Stimulated activated CD4-positive, alpha-beta T cell treated with anti-CD3 and anti-CD28 coated beads, Interleukin-4, amount 100 ng/mL, for 24 hours (primary cell): ENCODE measurements at regions not wholly inside any gene's neighbourhood (a gene's known extent, or its start where the extent isn't known, plus 50 kb on each side); places are given as distances from the start of the nearest gene placed in this dataset.
"Not testable (repeated sequence)": the region's sequence is repeated elsewhere in the genome, so short reads cannot be mapped to it uniquely, and the experiment has no call there.

Experiments
- DNase-seq: peaks from one replicate; pipeline ENCODE4 v3.0.0-alpha.2; 2020

GRCh38 chrX:50967736-50968135 lies 57.2 kb downstream of the BMP15 start:
- DNase-seq = no peak

GRCh38 chrX:50968871-50969635 lies 58.5 kb downstream of the BMP15 start:
- not testable (repeated sequence) for DNase-seq

- DNase-seq = no peak
Observed at GRCh38 chrX:50971395-50971794, 60.9 kb downstream of the BMP15 start.

- DNase-seq = no peak
Observed at GRCh38 chrX:50973199-50973598, 62.7 kb downstream of the BMP15 start.

DNA sequence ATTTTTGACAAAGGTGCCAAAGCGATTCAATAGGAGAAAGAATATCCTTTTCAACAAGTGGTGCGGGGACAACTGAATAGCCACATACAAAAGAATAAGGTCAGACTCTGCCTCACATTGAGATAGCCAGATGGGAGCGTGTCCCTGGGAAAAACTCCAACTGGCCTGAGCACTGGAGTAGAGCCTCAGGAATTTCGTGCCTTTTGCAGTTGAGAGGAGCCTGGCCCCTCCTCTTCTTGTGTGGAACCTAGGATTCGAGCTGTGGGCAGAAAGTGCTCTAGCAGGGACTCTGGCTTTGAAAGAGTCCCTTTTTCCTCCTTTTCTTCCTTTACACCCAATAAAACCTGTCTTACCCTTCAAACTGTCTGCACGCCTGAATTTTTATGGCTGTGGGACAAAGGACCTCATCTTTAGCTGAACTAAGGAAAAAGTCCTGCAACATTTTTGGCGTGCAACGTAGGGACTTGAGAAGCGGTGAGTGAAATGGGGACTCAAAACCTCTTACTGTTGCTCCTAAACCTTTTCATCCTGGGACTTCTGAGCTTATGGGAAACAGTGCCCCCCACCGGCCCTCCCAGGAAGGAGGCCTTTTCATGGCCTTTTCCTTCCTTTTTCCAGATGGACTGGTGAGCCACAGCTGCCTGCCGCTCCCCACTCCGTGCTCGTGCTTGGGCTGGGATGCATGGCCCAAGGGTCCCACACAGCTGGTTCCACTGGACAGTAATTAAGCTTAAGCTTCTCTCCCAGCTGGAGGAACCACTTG lies 68.6 kb downstream of the BMP15 start:
- no peak for DNase-seq

DNA sequence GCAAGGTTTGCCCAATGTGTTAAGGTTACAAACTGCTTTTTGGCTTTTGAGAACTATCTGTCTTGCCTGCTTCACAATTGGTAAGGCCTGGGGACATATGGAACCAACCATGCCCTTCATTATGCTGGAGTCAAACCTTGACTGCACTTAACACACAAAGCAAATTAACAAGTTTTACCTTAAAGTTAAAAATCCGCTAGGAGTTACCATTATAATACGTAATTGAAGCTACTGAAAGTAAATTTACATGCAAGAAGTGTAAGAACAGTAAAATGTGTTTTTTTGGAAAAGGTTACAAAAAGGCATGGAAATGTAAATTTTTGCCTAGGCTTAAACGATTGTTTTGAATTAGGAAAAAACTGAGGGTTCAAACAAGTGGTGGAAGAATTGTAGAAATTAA lies 69.7 kb downstream of the BMP15 start:
- no peak for DNase-seq

DNA sequence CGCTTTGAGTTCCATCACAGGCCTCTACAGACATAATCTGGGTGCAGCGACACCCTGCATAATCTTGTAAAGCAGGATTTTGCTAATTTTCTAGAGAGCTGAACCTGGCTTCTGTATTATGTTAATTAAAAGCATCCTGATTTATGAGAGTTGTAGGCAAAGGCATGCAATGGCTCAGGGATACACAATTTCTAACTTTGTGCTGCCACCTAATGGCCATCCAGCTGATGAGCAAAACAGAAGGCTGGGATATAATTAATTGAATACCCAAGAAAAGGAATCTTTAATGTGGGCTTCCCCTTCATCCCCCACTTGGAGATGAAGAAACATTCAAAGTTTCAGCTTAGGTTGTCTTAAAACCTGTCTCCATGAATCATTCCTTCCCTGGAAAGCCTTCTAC lies 78.1 kb downstream of the BMP15 start:
- DNase-seq = peak; percentile 6

GRCh38 chrX:50996930-50997329 lies 86.4 kb downstream of the BMP15 start:
- no peak for DNase-seq

DNA sequence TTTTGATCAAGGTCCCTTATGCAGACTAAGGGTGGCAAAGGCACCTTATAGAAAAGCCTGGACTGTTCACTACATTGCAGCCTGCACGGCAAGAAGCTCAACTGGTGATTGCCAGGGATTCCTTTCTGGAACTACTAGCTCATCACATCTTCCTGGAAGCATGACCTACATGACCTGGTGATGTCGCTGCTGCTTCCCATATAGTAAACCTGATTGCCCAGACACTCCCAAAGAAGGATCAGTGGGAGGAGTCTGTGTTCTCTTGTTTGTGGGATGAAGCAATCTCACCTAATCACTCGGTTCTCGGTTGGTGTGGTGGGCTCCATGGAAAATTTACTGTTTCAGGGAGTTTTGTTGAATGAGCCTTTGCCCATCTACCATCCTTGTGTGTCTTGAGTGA lies 89.8 kb downstream of the BMP15 start:
- not testable (repeated sequence) for DNase-seq

DNA sequence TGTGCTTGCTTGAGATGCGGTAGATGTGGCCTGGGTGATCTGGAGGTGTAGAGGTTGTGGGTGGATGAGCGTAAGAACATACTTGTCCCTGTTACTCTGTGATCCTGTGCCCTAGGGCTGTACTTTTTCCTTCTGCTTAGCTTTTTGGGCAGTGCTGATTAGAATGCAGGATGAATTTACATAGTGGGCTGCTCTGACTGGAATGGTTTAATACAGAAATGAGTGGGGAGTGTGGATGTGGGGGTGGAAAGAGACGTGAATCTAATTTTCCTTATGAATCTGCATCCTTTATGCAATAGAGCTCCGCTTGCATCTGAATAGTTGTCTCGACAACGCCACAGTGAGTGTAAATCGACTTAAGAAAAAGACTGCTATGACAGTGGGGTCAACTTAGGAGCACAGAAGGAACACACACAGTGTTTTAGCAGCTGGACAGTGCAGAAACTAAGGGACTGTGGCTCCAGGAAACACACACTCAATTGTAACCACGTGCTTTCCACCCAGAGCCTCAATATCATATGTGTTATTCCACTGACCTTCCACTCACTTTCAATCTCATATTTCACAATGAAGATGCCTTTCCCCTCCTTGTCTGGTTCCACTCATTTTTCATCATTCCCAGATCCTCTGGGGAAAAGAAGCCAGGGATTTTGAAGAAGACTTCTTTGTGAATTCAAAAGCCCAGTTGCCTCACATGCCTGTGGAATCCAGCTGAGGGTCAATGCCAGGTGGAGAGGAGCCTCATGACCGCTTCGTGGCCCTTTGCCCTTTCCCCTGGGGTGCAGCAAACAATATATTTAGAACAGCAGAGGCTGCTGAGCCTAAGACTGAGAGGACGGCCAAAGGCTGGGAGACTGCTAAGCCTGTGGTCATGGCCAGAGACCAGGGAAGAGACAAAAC lies 91.4 kb downstream of the BMP15 start:
- not testable (repeated sequence) for DNase-seq

GRCh38 chrX:51006064-51006463 lies 95.5 kb downstream of the BMP15 start:
- no peak for DNase-seq

- no peak for DNase-seq
Observed at GRCh38 chrX:51024106-51024696, 113.7 kb downstream of the BMP15 start.

- DNase-seq = no peak
Observed at GRCh38 chrX:51026862-51027261, 116.3 kb downstream of the BMP15 start.

GRCh38 chrX:51035746-51036145 lies 125.2 kb downstream of the BMP15 start:
- no peak for DNase-seq

DNA sequence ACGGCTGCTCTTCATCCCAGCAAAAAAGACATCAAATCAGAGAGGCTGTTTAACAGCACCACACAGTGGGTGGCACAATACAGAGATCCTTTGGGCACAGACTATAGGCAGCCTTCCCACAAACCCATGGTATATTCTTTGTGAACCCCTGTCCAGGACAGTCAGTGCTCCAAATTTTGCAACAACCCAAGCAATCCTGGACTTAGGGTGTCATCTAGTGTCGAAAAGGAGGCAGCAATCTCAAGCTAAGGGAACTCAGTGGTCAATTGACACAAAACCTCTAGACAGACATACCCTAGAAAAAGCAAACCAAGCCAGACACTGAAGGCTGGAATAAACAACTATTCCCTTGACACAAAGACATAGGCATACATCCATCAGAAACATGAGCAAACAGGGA lies 137.4 kb downstream of the BMP15 start:
- no peak for DNase-seq

DNA sequence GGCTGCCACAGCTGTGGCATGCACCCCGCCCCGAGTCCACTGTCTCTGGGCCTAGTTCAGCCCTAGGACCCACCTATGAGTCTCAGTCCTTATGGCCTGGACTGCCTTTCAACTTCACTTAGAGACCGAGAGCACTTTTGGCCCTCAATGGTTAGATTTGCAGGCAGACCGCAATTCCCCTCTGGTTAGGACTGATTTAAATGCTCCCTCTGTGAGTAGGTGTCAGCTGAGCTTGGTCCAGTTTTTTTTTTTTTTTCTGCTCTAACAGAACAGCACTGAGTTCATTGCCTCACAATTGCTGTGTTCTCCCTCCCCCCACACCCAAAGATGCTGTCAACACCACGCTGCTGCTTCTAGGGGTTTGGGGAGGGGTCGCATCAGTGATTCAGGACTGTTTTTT lies 143.2 kb downstream of the BMP15 start:
- no peak for DNase-seq

DNA sequence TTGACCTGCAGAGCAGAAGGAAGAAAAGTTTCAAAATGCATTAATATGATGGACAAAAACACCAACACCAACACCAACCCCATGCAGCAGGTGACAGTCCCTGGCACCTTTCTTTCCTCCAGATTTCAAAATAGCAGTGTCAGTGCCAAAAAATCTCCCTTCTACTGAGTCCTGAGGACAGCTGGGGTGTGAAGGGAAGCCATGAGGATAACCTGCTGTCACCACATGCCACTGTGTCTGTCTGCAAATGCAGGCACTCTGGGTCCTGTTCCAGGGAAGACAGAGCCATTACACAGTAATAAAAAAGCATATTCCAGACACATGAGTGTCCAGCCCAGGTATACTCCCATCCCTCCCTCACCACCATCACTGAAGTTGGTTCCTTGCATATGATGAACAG lies 187.5 kb downstream of the BMP15 start:
- DNase-seq = no peak

DNA sequence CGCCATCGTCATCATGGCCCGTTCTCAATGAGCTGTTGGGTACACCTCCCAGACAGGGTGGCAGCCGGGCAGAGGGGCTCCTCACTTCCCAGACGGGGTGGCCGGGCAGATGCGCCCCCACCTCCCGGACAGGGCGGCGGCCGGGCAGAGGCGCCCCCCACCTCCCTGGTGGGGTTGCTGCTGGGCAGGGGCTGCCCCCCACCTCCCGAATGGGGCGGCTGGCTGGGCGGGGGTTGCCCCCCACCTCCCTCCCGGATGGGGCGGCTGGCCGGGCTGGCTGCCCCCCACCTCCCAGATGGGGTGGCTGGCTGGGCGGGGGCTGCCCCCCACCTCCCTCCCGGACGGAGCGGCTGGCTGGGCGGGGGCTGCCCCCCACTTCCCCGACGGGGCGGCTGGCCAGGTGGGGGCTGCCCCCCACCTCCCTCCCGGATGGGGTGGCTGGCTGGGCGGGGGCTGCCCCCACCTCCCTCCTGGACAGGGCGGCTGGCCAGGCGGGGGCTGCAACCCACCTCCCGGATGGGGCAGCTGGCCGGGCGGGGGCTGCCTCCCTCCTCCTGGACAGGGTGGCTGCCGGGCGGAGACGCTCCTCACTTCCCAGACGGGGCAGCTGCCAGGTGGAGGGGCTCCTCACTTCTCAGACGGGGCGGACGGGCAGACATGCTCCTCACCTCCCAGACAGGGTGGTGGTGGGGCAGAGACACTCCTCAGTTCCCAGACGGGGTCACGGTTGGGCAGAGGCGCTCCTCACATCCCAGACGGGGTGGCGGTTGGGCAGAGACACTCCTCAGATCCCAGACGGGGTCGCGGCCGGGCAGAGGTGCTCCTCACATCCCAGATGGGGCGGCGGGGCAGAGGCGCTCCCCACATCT lies 208.8 kb downstream of the BMP15 start:
- not testable (repeated sequence) for DNase-seq

- DNase-seq = not testable (repeated sequence)
Observed at GRCh38 chrX:51125743-51126142, 206.9 kb upstream of the NUDT10 start.

- DNase-seq = peak; percentile 27
Observed at GRCh38 chrX:51144828-51145442, 187.7 kb upstream of the NUDT10 start.

GRCh38 chrX:51148848-51149247 lies 183.8 kb upstream of the NUDT10 start:
- DNase-seq = no peak
